Esophagus squamous epithelium (tissue), 4 donors: ENCODE measurements at regions not wholly inside any gene's neighbourhood (a gene's known extent, or its start where the extent isn't known, plus 50 kb on each side); places are given as distances from the start of the nearest gene placed in this dataset.

ENCODE experiments used
- CTCF ChIP-seq, 6 experiments: fragments of 450-650 bp in 4 of 6; fragments of 200-600 bp in 2 of 6; sonication (generic) in 2 of 6; IDR thresholded peaks; one replicate each; pipeline ENCODE4 v1.5.1; 2016 to 2019; ENCODE audit warnings: antibody characterized with exemption in 6 of 6, mild to moderate bottlenecking in 4 of 6, moderate library complexity in 4 of 6
- POLR2A ChIP-seq, 4 donors: fragments of 450-650 bp; IDR thresholded peaks; one replicate each; pipeline ENCODE4 v1.6.1; 2017; ENCODE audit warnings: antibody characterized with exemption in 4 of 4, mild to moderate bottlenecking in 4 of 4, moderate library complexity in 3 of 4

DNA sequence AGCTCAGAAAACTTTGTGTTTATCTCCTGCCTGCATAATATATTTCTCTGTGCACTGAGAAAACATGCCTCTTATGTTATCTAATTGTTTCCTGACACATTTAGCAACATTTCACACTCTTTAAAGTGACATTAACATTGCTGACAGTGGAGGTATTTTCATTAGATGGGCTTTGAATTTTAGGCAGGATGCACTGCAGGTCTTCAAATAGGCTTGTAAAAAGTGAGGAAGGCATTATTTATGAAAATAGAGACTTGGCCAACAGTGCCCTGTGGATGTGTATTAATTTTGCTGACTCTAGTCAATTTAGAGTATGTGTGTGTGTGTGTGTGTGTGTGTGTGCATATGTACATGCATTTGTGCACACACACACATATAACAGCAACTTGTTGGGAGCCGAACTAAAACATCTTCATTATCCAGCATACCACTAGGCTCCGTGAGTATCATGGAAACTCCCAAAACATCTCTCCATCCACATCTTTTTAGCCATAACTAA lies 429.5 kb upstream of the WWC1 start:
- TF ChIP-seq CTCF (IDR thresholded peaks at IDR 0.05) (no peak), POLR2A (IDR thresholded peaks at IDR 0.05) (no peak)
